MM.1S (cell line): ENCODE measurements at regions not wholly inside any gene's neighbourhood (a gene's known extent, or its start where the extent isn't known, plus 50 kb on each side); places are given as distances from the start of the nearest gene placed in this dataset.

ENCODE experiments used
- DNase-seq: peaks from one replicate; pipeline ENCODE4 v3.0.0-alpha.2; 2015
- H2AFZ ChIP-seq: fragments of 300-600 bp; sonication (generic); 2 replicates; pipeline ENCODE4 v1.6.0; 2016; ENCODE audit warnings: antibody characterized with exemption, low read length
- H3F3A ChIP-seq: fragments of 300-600 bp; sonication (generic); 2 replicates; pipeline ENCODE4 v1.6.1; 2016; ENCODE audit warnings: mild to moderate bottlenecking, antibody characterized with exemption, low read length, moderate library complexity, mixed read lengths; ENCODE audit not compliant: insufficient read depth
- H3K27ac ChIP-seq: fragments of 300-600 bp; sonication (generic); 2 replicates; pipeline ENCODE4 v1.5.1; 2016; ENCODE audit warnings: mild to moderate bottlenecking, low read length
- H3K27me3 ChIP-seq: fragments of 300-600 bp; sonication (generic); replicated peaks from 2 replicates; pipeline ENCODE4 v1.6.0; 2016; ENCODE audit warnings: low read length; ENCODE audit not compliant: insufficient read depth
- H3K36me3 ChIP-seq: fragments of 300-600 bp; sonication (generic); replicated peaks from 2 replicates; pipeline ENCODE4 v1.6.1; 2016; ENCODE audit warnings: mild to moderate bottlenecking, low read length, mixed read lengths; ENCODE audit not compliant: insufficient read depth
- H3K4me1 ChIP-seq: fragments of 300-600 bp; sonication (generic); 2 replicates; pipeline ENCODE4 v1.6.1; 2016; ENCODE audit warnings: low read length, mixed read lengths
- H3K4me2 ChIP-seq: fragments of 300-600 bp; sonication (generic); 2 replicates; pipeline ENCODE4 v1.6.0; 2016; ENCODE audit warnings: low read depth, low read length
- H3K4me3 ChIP-seq: fragments of 300-600 bp; sonication (generic); 2 replicates; pipeline ENCODE4 v1.5.1; 2016; ENCODE audit warnings: low read length, mixed read lengths
- H3K79me2 ChIP-seq: fragments of 300-600 bp; sonication (generic); 2 replicates; pipeline ENCODE4 v1.6.1; 2016; ENCODE audit warnings: mixed run types, low read length, mixed read lengths
- H3K9ac ChIP-seq: fragments of 300-600 bp; sonication (generic); 2 replicates; pipeline ENCODE4 v1.6.1; 2016; ENCODE audit warnings: low read length, mixed read lengths
- H3K9me2 ChIP-seq: fragments of 300-600 bp; sonication (generic); replicated peaks from 2 replicates; pipeline ENCODE4 v1.6.1; 2016; ENCODE audit warnings: mild to moderate bottlenecking, low read length, mixed read lengths; ENCODE audit not compliant: insufficient read depth
- H3K9me3 ChIP-seq: fragments of 300-600 bp; sonication (generic); replicated peaks from 2 replicates; pipeline ENCODE4 v1.6.1; 2016; ENCODE audit warnings: mild to moderate bottlenecking, low read length, mixed read lengths; ENCODE audit not compliant: insufficient read depth
- H4K20me1 ChIP-seq: fragments of 300-600 bp; sonication (generic); 2 replicates; pipeline ENCODE4 v1.6.1; 2016; ENCODE audit warnings: mild to moderate bottlenecking, low read length, moderate library complexity, mixed read lengths; ENCODE audit not compliant: insufficient read depth
- CTCF ChIP-seq: fragments of 300-600 bp; sonication (generic); IDR thresholded peaks from 2 replicates; pipeline ENCODE4 v1.5.1; 2016; ENCODE audit warnings: antibody characterized with exemption, low read length, mixed read lengths
- EZH2 ChIP-seq: fragments of 300-600 bp; sonication (generic); optimal IDR thresholded peaks from 2 replicates; pipeline ENCODE3; 2017; ENCODE audit warnings: low read depth, mild to moderate bottlenecking, antibody characterized with exemption, low read length, mixed read lengths
- EZH2phosphoT487 ChIP-seq: fragments of 300-600 bp; sonication (generic); IDR thresholded peaks from 2 replicates; pipeline ENCODE4 v1.6.1; 2018; ENCODE audit warnings: antibody characterized with exemption, low read length

- no peaks in the 10 kb centered on the region for H3K79me2 ChIP-seq
- H3K9ac ChIP-seq: no peak overlapping the region
- H3K4me1 ChIP-seq: peaks cover 5% of the 10 kb centered on the region
- no peak for DNase-seq
- no peak overlapping the region for H2AFZ ChIP-seq
- no peaks in the 10 kb centered on the region for H3K9me3 ChIP-seq
- no peaks in the 10 kb centered on the region for H3K9me2 ChIP-seq
- no peaks in the 10 kb centered on the region for H4K20me1 ChIP-seq
- no peak for TF ChIP-seq EZH2
- TF ChIP-seq EZH2phosphoT487: no peak
- TF ChIP-seq CTCF: no peak
- no peak overlapping the region for H3K4me2 ChIP-seq
- no peaks in the 10 kb centered on the region for H3K36me3 ChIP-seq
- H3K27ac ChIP-seq: no peak overlapping the region
- H3K27me3 ChIP-seq: no peaks in the 10 kb centered on the region
- H3F3A ChIP-seq: 0 out of 2 replicates have a peak, but pooled peaks cover 2% of the 10 kb centered on the region
- H3K4me3 ChIP-seq: no peak overlapping the region
Observed at GRCh38 chr5:110846398-110847001, 107.7 kb downstream of the SLC25A46 start.

GRCh38 chr5:110851357-110851756, 112.5 kb downstream of the SLC25A46 start:
- Histone ChIP-seq H3F3A (peaks cover 13% of the 10 kb centered on the region), H3K27ac (peak overlapping the region; percentile 54; the same call in 1 of the 2 replicates), H3K4me2 (peak overlapping the region; percentile 26), H3K4me1 (peaks cover 27% of the 10 kb centered on the region), H3K36me3 (no peaks in the 10 kb centered on the region), H3K9ac (no peak overlapping the region), H3K27me3 (no peaks in the 10 kb centered on the region), H3K9me2 (no peaks in the 10 kb centered on the region), H2AFZ (peak overlapping the region; percentile 32; the same call in 1 of the 2 replicates), H4K20me1 (no peaks in the 10 kb centered on the region), H3K9me3 (no peaks in the 10 kb centered on the region), H3K79me2 (no peaks in the 10 kb centered on the region), H3K4me3 (no peak overlapping the region)
- TF ChIP-seq EZH2phosphoT487 (no peak), CTCF (no peak), EZH2 (no peak)
- DNase-seq: no peak

GRCh38 chr5:110852053-110852452, 113.2 kb downstream of the SLC25A46 start:
- Histone ChIP-seq H4K20me1 (no peaks in the 10 kb centered on the region), H3K9me2 (no peaks in the 10 kb centered on the region), H3K27ac (peak overlapping the region; percentile 54; the same call in 1 of the 2 replicates), H3K4me1 (peaks cover 27% of the 10 kb centered on the region), H3F3A (peaks cover 13% of the 10 kb centered on the region), H3K79me2 (no peaks in the 10 kb centered on the region), H3K27me3 (no peaks in the 10 kb centered on the region), H2AFZ (peak overlapping the region; percentile 32), H3K36me3 (no peaks in the 10 kb centered on the region), H3K4me3 (no peak overlapping the region), H3K4me2 (peak overlapping the region; percentile 26), H3K9ac (no peak overlapping the region), H3K9me3 (no peaks in the 10 kb centered on the region)
- TF ChIP-seq CTCF (no peak), EZH2phosphoT487 (no peak), EZH2 (no peak)
- peak; percentile 80 for DNase-seq
